SU-DHL-6 (cell line): ENCODE measurements at regions not wholly inside any gene's neighbourhood (a gene's known extent, or its start where the extent isn't known, plus 50 kb on each side); places are given as distances from the start of the nearest gene placed in this dataset.

ENCODE experiments used
- H2AFZ ChIP-seq: fragments of 200-600 bp; sonication (generic); 2 replicates; pipeline ENCODE4 v1.6.1; 2014; ENCODE audit warnings: low read depth, mild to moderate bottlenecking, moderate library complexity, mixed read lengths, antibody characterized with exemption, low read length; ENCODE audit not compliant: severe bottlenecking
- H3F3A ChIP-seq: fragments of 200-600 bp; shearing (Covaris generic); 2 replicates; pipeline ENCODE4 v1.6.0; 2016; ENCODE audit warnings: antibody characterized with exemption, mild to moderate bottlenecking; ENCODE audit not compliant: insufficient read depth
- H3K27ac ChIP-seq: fragments of 200-600 bp; sonication (generic); 2 replicates; pipeline ENCODE4 v1.5.1; 2016; ENCODE audit warnings: low read depth, mild to moderate bottlenecking, low read length, moderate library complexity, mixed read lengths
- H3K27me3 ChIP-seq: fragments of 200-600 bp; sonication (generic), shearing (Covaris generic); 2 replicates; pipeline ENCODE4 v1.6.0; 2014; ENCODE audit warnings: mild to moderate bottlenecking, low read length
- H3K36me3 ChIP-seq: fragments of 200-600 bp; sonication (generic); 2 replicates; pipeline ENCODE4 v1.6.1; 2014; ENCODE audit warnings: mild to moderate bottlenecking, low read length, mixed read lengths
- H3K4me2 ChIP-seq: fragments of 300-600, 200-600 bp; shearing (Covaris generic), sonication (generic); 2 replicates; pipeline ENCODE4 v1.6.0; 2014; ENCODE audit warnings: low read length, low read depth, mild to moderate bottlenecking; ENCODE audit not compliant: poor library complexity, severe bottlenecking
- H3K4me3 ChIP-seq: fragments of 200-600 bp; sonication (generic); 2 replicates; pipeline ENCODE4 v1.5.1; 2014; ENCODE audit warnings: antibody characterized with exemption, low read length, mild to moderate bottlenecking, mixed read lengths; ENCODE audit not compliant: insufficient read depth, poor library complexity, severe bottlenecking
- H3K79me2 ChIP-seq: fragments of 200-600 bp; sonication (generic); 2 replicates; pipeline ENCODE4 v1.6.1; 2014; ENCODE audit warnings: mild to moderate bottlenecking, low read length, moderate library complexity; ENCODE audit not compliant: insufficient read depth
- H3K9ac ChIP-seq: fragments of 200-600 bp; sonication (generic); 2 replicates; pipeline ENCODE4 v1.7.0; 2014; ENCODE audit warnings: mild to moderate bottlenecking, low read length
- H3K9me2 ChIP-seq: fragments of 200-600 bp; sonication (generic); replicated peaks from 2 replicates; pipeline ENCODE4 v1.6.1; 2014; ENCODE audit warnings: low read length; ENCODE audit not compliant: insufficient read depth
- H3K9me3 ChIP-seq: fragments of 200-600 bp; sonication (generic); 2 replicates; pipeline ENCODE4 v1.6.1; 2014; ENCODE audit warnings: low read length, mixed read lengths; ENCODE audit not compliant: insufficient read depth
- H4K20me1 ChIP-seq: fragments of 200-600 bp; sonication (generic); 2 replicates; pipeline ENCODE4 v1.6.1; 2014; ENCODE audit warnings: low read depth, mild to moderate bottlenecking, antibody characterized with exemption, low read length, moderate library complexity, mixed read lengths
- CTCF ChIP-seq: fragments of 200-600 bp; sonication (generic); IDR thresholded peaks from one replicate; pipeline ENCODE4 v1.5.1; 2017; ENCODE audit warnings: antibody characterized with exemption, mild to moderate bottlenecking, low read length, moderate library complexity; ENCODE audit not compliant: insufficient read depth, poor library complexity, severe bottlenecking
- EZH2phosphoT487 ChIP-seq: fragments of 200-600 bp; sonication (generic), shearing (Covaris generic); conservative IDR thresholded peaks from 2 replicates; pipeline ENCODE4 v1.6.1; 2018; ENCODE audit warnings: mild to moderate bottlenecking, antibody characterized with exemption, low read length, moderate library complexity, mixed read lengths

GRCh38 chr21:31580866-31581276 is 78.6 kb upstream of the SOD1 start:
- Histone ChIP-seq H3K4me2 (no peak overlapping the region), H2AFZ (no peak overlapping the region), H3K27ac (no peak overlapping the region), H3K9ac (no peak overlapping the region), H3K79me2 (no peaks in the 10 kb centered on the region), H3K4me3 (no peak overlapping the region), H3K27me3 (no peaks in the 10 kb centered on the region), H3F3A (no peaks in the 10 kb centered on the region), H4K20me1 (no peaks in the 10 kb centered on the region), H3K9me2 (no peaks in the 10 kb centered on the region), H3K36me3 (no peaks in the 10 kb centered on the region), H3K9me3 (no peaks in the 10 kb centered on the region)
- TF ChIP-seq CTCF, result peak; percentile 85
- TF ChIP-seq EZH2phosphoT487, result no peak

- H3K27me3 ChIP-seq, result no peaks in the 10 kb centered on the region
- no peak overlapping the region for H3K4me3 ChIP-seq
- H3K79me2 ChIP-seq, result no peaks in the 10 kb centered on the region
- H3K9ac ChIP-seq, result no peak overlapping the region
- H3K27ac ChIP-seq, result no peak overlapping the region
- H2AFZ ChIP-seq, result no peak overlapping the region
- H3K36me3 ChIP-seq, result no peaks in the 10 kb centered on the region
- H3K4me2 ChIP-seq, result no peak overlapping the region
- no peak for TF ChIP-seq EZH2phosphoT487
- no peak for TF ChIP-seq CTCF
- H3F3A ChIP-seq, result no peaks in the 10 kb centered on the region
- H3K9me3 ChIP-seq, result no peaks in the 10 kb centered on the region
- H3K9me2 ChIP-seq, result no peaks in the 10 kb centered on the region
- no peaks in the 10 kb centered on the region for H4K20me1 ChIP-seq
These were observed 82.2 kb upstream of the SOD1 start for GRCh38 chr21:31577271-31577670.

GRCh38 chr21:31576428-31576827 is 83.1 kb upstream of the SOD1 start:
- no peak overlapping the region for H3K27ac ChIP-seq
- H3K4me2 ChIP-seq, result no peak overlapping the region
- no peaks in the 10 kb centered on the region for H3K9me2 ChIP-seq
- no peaks in the 10 kb centered on the region for H3K9me3 ChIP-seq
- H3K4me3 ChIP-seq, result no peak overlapping the region
- TF ChIP-seq CTCF (no peak), EZH2phosphoT487 (no peak)
- H4K20me1 ChIP-seq, result no peaks in the 10 kb centered on the region
- no peak overlapping the region for H2AFZ ChIP-seq
- no peak overlapping the region for H3K9ac ChIP-seq
- no peaks in the 10 kb centered on the region for H3F3A ChIP-seq
- no peaks in the 10 kb centered on the region for H3K79me2 ChIP-seq
- no peaks in the 10 kb centered on the region for H3K36me3 ChIP-seq
- no peaks in the 10 kb centered on the region for H3K27me3 ChIP-seq

GRCh38 chr21:31573217-31573616 is 86.3 kb upstream of the SOD1 start:
- Histone ChIP-seq H2AFZ (no peak overlapping the region), H3K27ac (no peak overlapping the region), H3K9ac (no peak overlapping the region), H3K9me2 (no peaks in the 10 kb centered on the region), H3K36me3 (no peaks in the 10 kb centered on the region), H3K79me2 (no peaks in the 10 kb centered on the region), H3K9me3 (no peaks in the 10 kb centered on the region), H3K4me2 (no peak overlapping the region), H3K27me3 (no peaks in the 10 kb centered on the region), H3F3A (no peaks in the 10 kb centered on the region), H3K4me3 (no peak overlapping the region), H4K20me1 (no peaks in the 10 kb centered on the region)
- TF ChIP-seq CTCF (no peak), EZH2phosphoT487 (no peak)
